ENCODE measurements at regions not wholly inside any gene's neighbourhood (a gene's known extent, or its start where the extent isn't known, plus 50 kb on each side); places are given as distances from the start of the nearest gene placed in this dataset.

DNA sequence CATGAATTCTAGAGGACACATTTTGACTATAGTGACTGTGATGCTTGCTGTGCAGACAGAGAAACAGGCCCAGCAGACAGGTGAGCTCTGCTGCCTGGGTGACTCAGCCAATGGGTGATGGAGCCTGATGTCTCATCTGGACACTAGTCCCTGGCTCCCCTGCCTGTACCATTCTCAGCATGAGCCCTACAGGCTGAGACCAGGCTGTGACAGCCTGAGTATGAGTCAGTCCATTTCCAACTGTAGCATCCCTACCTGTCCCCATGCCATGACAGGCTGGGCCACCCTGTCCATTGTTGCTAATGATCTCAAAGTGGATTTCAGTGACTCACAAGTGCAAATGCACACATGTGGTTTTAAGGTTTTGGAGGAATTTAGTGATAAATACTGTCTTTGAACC, 102.5 kb upstream of the EEF2KMT start:
- DNase-seq (ENCODE audit: low spot score), result no peak
- Histone ChIP-seq H3K9me3 (ENCODE audit: low read length) (no peaks in the 10 kb centered on the region), H3K36me3 (ENCODE audit: insufficient read depth, low read length) (no peaks in the 10 kb centered on the region), H3K79me2 (ENCODE audit: insufficient read depth, low read depth, low read length) (no peaks in the 10 kb centered on the region), H3K4me3 (ENCODE audit: low read depth, low read length, poor library complexity, severe bottlenecking) (no peak overlapping the region), H3K4me2 (ENCODE audit: low read length) (no peak overlapping the region), H4K20me1 (ENCODE audit: insufficient read depth, low read length) (no peaks in the 10 kb centered on the region), H3K27ac (ENCODE audit: low read depth, low read length, poor library complexity, severe bottlenecking) (no peak overlapping the region), H3K4me1 (ENCODE audit: insufficient read depth, low read length, poor library complexity, severe bottlenecking) (no peaks in the 10 kb centered on the region), H3K9me2 (ENCODE audit: insufficient read depth, low read length) (no peaks in the 10 kb centered on the region), H2AFZ (ENCODE audit: low read length) (no peak overlapping the region)
- CTCF ChIA-PET (ENCODE audit: unreplicated experiment), result no interaction called here
- no TSS peak for BruUV-seq (replicated peaks)
- TF ChIP-seq CTCF (conservative IDR thresholded peaks at IDR 0.05; ENCODE audit: low read length) (no peak), EZH2phosphoT487 (IDR thresholded peaks at IDR 0.05; ENCODE audit: borderline replicate concordance, low read depth, low read length) (no peak)
- intact Hi-C loops (cut with micrococcal nuclease; ENCODE audit: unreplicated experiment), result no loop called here
- POLR2A ChIA-PET, result no interaction called here

DNA sequence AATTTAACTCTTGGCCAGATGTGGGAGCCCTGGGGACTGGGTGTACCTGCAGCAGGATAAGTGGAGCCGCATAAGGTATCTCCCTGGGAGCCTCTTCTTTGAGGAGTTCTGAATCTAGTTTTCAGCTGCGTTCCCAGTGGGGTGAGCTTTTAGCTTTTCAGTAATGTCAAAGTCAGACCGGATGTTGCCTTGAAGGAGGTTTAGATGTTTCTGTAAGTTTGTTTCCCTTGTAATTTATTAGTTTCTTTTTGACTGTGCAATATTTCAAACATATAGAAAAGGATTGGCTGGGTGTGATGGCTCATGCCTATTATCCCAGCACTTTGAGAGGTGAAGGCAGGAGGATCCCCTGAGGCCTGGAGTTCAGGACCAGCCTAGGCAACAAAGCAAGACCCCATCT, 98.6 kb upstream of the EEF2KMT start:
- Histone ChIP-seq H3K4me1 (ENCODE audit: insufficient read depth, low read length, poor library complexity, severe bottlenecking) (no peaks in the 10 kb centered on the region), H3K4me2 (ENCODE audit: low read length) (no peak overlapping the region), H2AFZ (ENCODE audit: low read length) (no peak overlapping the region), H3K79me2 (ENCODE audit: insufficient read depth, low read depth, low read length) (no peaks in the 10 kb centered on the region), H3K36me3 (ENCODE audit: insufficient read depth, low read length) (no peaks in the 10 kb centered on the region), H3K9me3 (ENCODE audit: low read length) (no peaks in the 10 kb centered on the region), H3K27ac (ENCODE audit: low read depth, low read length, poor library complexity, severe bottlenecking) (no peak overlapping the region), H4K20me1 (ENCODE audit: insufficient read depth, low read length) (no peaks in the 10 kb centered on the region), H3K9me2 (ENCODE audit: insufficient read depth, low read length) (no peaks in the 10 kb centered on the region), H3K4me3 (ENCODE audit: low read depth, low read length, poor library complexity, severe bottlenecking) (no peak overlapping the region)
- ChIA-PET CTCF (ENCODE audit: unreplicated experiment) (no interaction called here), POLR2A (no interaction called here)
- intact Hi-C loops (cut with micrococcal nuclease; ENCODE audit: unreplicated experiment), result no loop called here
- TF ChIP-seq CTCF (conservative IDR thresholded peaks at IDR 0.05; ENCODE audit: low read length) (no peak), EZH2phosphoT487 (IDR thresholded peaks at IDR 0.05; ENCODE audit: borderline replicate concordance, low read depth, low read length) (no peak)
- no peak for DNase-seq (ENCODE audit: low spot score)
- BruUV-seq (replicated peaks), result no TSS peak

DNA sequence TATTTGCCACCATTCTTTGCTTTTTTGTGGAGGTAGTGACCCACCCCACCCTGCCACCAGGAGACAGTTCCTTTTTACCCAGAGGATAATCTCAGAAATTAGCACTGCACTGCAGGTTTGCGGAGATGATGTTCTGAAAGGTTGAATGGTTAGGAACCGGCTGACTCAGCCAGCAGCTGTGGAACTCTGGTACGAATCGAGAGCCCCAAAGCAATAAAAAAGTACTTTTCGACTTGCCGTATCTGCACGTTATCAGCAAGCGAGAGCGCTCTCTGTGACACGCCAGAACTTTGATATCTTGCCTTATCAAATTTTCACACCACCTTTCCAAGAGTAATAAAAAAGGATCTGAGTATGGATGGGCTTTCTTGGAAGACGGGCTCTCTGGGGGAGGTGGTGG, 96.3 kb upstream of the EEF2KMT start:
- Histone ChIP-seq H4K20me1 (ENCODE audit: insufficient read depth, low read length) (no peaks in the 10 kb centered on the region), H3K4me3 (ENCODE audit: low read depth, low read length, poor library complexity, severe bottlenecking) (no peak overlapping the region), H3K9me2 (ENCODE audit: insufficient read depth, low read length) (no peaks in the 10 kb centered on the region), H2AFZ (ENCODE audit: low read length) (no peak overlapping the region), H3K27ac (ENCODE audit: low read depth, low read length, poor library complexity, severe bottlenecking) (no peak overlapping the region), H3K4me2 (ENCODE audit: low read length) (no peak overlapping the region), H3K9me3 (ENCODE audit: low read length) (no peaks in the 10 kb centered on the region), H3K79me2 (ENCODE audit: insufficient read depth, low read depth, low read length) (no peaks in the 10 kb centered on the region), H3K36me3 (ENCODE audit: insufficient read depth, low read length) (no peaks in the 10 kb centered on the region), H3K4me1 (ENCODE audit: insufficient read depth, low read length, poor library complexity, severe bottlenecking) (no peaks in the 10 kb centered on the region)
- TF ChIP-seq CTCF (conservative IDR thresholded peaks at IDR 0.05; ENCODE audit: low read length), result no peak
- no peak for TF ChIP-seq EZH2phosphoT487 (IDR thresholded peaks at IDR 0.05; ENCODE audit: borderline replicate concordance, low read depth, low read length)
- POLR2A ChIA-PET, result no interaction called here
- CTCF ChIA-PET (ENCODE audit: unreplicated experiment), result no interaction called here
- BruUV-seq (replicated peaks), result no TSS peak
- intact Hi-C loops (cut with micrococcal nuclease; ENCODE audit: unreplicated experiment), result no loop called here
- no peak for DNase-seq (ENCODE audit: low spot score)
